HPDE6-E6E7 (cell line): ENCODE measurements at regions not wholly inside any gene's neighbourhood (a gene's known extent, or its start where the extent isn't known, plus 50 kb on each side); places are given as distances from the start of the nearest gene placed in this dataset.

Experiments
- DNase-seq: peaks from one replicate; pipeline ENCODE4 v3.0.0; 2011; ENCODE audit warnings: missing footprints; ENCODE audit errors: extremely low spot score

DNA sequence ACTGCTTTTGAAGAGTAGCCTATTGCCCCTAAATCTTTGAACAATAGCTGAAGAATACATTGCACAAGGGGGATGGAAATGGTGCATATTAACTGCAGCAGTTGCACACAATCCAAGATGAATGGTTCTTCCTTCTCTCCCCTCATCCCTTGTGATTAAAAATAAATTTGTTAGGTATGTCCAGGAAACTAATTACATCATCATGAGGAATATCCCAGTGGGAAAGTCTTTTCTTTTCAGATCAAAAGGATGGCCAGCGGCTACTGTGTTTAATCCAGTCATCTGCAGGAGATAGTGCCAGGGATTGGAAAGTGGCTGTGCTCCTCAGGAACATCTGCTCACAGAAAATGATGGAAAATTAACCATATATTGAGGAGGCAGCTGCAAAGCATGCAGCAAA, 508.4 kb upstream of the SEMA6A start:
- DNase-seq = no peak

DNA sequence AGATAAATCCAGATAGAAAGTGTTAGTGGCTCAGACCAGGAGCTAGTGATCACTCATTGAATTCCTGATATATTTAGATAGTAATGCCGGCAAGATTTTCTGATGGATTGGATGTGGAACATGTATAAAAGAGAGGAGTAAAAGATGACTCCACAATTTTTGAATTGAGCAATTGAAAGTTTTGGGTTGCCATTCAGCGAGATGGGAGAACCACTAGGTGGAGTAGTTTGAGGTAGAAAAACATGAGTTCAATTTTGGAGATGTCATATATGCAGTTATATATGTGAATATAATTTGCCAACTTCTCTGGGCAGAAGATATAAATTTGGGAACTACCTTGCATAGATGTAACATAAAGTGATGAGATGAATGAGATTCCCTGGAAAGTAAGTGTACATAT, 502.5 kb upstream of the SEMA6A start:
- DNase-seq = no peak

DNA sequence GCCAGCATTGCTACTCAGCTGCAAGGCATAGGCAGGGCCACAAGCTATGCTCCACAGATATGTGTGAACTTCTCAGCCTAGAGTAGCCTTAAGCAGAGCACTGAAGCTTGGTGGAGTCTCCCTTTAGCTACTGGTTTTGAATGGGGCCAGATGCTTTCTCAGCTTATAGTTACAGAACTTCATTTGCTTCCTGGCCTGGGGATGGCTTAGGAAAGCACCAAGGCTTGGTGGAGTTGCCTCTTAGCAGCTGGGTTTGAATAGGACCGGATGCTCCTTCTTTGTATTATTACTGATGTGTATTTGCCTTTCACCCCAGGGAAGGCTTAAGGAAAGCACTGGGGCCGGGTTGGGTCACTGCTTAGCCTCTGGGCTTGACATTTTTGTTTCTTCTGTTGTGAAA, 497.8 kb upstream of the SEMA6A start:
- DNase-seq = no peak

DNA sequence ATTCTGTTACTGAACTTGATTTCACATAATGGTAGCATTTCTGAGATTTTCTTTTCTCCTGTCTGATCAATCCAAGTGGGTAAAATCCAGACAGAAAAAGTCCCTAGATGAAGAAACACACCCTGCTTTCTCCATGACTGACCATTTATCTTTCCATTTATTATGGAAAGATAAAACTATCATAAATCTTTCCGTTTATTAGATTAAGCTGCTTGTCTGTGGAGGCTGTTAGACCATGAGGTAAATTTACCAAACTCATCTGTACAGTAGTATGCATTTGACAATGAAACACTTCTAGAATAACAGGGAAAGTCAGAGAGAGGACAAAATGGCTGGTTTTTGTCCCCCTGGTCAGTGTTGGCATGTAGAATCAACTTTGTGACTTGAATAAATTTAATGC, 491.2 kb upstream of the SEMA6A start:
- no peak for DNase-seq

DNA sequence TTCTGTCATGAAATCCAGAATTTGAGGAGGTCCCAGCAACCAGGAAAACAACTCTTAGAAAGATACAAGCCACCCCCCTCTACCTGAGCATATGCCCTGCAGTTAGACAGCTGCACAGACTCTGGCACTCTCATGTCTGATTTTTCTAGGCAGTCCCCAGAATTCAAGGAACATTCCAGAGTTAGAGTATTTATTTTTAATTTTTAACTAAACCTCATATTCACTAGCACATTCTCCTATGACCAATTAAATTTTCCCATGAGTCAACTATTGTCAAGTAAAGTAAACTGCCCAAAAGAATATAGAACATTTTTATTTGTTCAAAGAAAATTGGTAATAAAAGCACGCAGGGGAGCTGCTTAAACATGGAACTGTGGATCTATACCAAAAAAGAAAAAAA, 490.5 kb upstream of the SEMA6A start:
- DNase-seq = no peak

DNA sequence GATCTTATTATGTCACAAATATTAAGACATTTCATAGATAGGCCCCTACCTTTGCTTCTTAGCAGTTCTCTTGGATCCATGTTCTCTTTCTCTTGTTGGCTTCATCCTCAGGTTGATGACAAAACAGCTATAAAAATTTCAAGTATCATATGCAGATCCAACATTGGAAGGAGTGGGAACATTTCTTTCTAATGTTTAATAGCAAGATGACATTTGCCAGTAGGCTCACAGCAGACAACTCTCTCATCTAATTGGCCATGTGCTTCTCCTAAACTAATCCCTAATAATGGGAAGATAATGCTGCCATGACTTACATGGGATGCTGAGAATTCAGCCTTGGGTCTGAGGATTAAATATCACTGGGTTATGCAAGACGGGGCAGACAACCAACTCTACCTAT, 485.5 kb upstream of the SEMA6A start:
- no peak for DNase-seq

DNA sequence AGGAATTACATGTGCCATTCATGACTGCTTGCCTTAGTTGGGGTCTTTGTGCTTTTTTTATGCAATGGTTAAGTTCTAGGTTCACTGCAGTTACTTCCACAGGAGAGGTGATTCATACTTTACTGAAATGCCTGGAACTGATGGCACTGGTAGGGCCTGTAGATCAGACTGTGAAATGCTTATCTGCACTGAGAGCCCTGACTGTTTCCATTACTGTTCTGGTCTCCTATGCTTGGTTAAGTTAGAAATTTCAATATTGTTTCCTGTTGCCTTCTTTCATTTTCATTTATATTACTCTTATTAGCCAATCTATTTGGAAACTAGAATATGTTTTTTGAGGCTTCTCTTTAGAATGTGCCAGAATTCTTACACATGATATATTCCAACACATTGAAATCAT, 484.1 kb upstream of the SEMA6A start:
- DNase-seq = no peak

DNA sequence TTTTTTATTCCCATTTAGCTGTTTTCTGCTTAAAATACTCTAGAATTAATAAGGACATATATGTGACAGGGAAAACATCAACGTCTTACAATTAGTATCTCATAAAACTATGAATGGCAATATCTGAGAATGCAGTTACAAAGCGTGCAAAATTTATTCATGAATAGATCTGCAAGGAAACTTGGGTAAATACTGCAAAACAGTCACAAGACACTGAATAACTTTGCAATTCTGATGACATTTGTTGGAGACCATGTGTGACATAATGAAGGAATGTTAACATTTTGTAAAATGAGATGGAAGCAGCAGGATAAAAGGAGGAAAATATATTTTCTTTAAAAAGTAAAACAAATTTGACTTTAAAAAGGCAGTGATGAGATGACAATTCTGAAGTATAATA, 480.9 kb upstream of the SEMA6A start:
- DNase-seq = no peak

DNA sequence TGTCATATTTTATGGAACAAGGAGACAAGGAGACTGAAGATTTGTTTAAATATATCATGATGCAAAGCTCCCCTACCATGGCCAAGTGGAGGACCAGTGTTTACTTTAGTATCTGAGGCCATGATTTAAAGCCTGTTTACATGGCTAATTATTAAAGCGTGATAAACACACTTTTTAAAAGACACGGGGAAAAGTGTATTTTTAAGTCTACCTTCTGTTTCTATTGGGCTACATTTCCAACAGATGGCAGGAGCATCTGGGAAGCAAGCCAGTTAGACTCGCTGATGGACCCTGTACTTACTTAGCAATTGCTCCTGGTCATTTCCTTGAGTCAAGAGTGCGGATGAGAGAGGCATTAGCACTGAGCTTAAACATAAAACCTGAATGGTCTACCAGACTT, 480.3 kb upstream of the SEMA6A start:
- DNase-seq = no peak

DNA sequence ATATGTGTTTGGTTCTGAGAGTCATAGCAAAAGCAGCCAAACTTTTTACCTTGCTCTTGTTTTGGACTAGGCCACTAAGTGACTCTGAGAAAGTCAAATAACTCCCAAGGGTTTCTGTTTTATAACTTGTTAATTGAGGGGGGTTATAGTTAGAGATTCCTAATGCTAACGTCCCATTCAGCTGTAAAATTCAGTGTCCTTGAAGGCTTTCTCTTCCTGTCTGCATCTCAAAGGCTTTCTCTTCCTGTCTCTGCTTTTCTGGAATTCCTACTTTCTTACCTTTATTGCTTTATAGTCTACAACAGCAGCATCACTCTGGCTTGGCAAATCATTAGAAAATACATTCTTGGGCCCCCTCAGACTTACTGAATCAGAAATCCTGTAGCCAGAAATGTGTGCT, 479.5 kb upstream of the SEMA6A start:
- no peak for DNase-seq

DNA sequence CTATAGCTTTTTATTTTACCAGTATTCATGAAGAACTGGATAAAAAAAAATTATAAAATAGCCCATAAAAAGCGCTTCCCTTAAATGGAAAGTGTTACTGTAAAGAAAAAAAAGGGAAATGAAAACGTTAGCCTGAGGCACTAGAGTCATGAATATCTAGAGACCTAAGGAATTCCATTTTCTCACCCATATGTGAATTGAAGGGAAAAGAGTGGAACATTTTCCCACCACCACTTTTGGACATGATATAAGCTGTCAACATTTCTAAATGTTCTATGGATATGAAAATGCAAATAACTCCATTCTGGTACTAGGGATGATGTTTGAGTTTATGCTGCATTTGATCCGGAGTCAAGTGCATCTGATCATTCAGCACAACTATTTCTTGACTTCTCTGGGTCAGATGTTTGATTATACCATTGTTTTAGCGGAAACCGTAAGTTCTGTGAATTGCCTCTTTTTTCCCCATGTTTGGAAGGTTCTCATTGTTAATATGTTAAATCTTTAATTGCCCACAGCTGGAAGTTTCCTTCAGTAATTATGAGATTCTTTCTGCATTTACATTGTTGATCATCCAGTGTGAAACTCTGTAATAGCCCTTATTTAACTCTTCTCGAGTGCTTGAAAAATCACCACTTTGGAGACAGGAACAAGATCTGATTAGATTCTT, 467.4 kb upstream of the SEMA6A start:
- no peak for DNase-seq

DNA sequence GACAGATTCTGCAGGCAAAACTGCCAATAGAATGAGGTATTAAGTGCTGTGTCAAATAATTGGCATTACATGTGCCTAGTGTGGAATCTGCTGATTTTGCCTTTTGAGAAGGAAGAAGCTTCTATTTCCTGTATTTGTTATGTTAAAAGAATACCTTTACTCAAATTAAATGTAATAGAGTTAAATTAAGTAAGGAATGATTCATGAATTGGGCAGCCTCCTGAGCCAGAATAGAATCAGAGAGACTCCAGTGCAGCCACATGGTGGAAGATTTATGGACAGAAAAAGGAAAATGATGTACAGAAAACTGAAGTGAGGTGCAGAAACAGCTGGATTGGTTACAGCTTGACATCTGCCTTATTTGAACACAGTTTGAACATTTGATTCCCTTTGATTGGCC, 464.4 kb upstream of the SEMA6A start:
- DNase-seq = no peak

DNA sequence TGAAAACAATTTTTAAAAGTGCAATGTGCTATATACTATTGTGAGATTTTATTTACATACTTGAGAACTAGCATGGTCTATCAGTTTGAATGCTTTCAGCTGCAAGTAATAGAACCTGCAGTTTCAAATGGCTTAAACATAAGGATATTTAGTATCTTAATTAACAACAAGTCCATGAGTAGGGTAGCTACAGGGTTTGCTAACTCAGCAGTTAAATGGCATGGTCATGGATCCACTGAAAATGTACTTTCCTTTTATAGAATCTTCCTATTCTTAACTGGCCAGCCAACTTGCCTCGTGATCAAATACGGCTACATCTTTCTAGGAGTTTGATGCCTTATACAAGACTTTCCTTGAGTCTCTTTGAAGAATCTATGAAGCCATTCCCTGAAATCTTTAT, 452.8 kb upstream of the SEMA6A start:
- DNase-seq = no peak

DNA sequence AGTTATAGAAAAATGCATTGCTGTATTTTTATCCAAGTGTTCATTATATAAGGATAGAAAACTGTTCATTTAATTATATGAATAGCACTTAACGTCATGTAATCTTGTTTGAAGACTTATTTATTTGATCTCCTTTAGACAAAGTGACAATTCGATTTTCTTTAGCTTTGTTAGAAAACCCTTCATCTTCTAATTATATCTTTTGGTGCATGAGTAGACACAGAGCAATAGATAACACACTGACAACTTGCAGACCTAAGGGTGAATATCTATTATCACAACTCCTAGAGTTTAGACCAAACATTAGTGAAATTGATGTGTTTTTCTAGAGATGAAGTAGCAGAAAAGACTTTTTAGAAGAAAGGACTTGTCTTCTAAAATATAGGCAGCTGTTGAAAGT, 446.4 kb upstream of the SEMA6A start:
- DNase-seq = no peak

DNA sequence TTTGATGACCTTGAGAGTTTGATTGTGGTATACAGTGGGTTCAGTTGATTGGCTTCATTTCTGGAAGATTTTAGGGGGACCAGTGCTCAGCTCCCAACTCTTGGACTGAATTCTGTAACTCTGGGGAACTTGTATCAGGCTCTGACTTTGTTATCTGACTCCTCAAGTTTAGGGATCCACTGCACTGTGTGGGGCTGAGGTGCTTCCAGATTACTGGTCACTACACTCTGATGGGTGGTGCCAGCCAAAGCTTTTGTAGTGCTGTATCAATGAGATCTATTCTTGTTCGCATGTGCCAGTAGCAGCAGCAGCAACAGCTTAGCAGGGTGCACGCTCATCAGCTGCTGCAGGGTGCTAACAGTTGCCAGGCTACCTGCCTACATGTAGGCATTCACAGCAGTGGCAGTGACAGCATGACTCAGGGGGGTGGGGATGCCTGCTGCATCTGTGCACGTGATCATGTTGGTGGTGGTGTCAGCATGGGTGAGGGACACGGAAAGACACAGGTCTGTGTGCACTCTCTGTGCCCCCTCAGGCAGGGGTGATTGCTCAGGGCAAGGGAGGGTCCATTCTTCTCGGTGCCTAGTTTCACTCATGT, 438.8 kb upstream of the SEMA6A start:
- DNase-seq = no peak

DNA sequence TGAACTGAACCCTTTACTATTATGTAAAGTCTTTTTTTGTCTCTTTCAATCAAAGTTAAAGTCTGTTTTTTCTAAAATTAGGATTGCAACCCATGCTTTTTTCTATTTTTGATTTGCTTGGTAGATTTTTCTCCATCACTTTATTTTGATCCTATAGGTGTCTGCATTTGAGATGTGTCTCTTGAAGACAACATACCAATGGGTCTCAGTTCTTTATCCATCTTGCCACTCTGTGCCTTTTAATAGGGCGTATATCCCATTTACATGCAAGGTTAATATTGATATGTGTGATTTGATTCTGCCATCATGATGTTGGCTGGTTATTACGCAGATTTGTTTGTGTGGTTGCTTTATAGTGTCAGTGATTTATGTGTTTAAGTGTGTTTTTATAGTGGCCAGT, 436.0 kb upstream of the SEMA6A start:
- no peak for DNase-seq

DNA sequence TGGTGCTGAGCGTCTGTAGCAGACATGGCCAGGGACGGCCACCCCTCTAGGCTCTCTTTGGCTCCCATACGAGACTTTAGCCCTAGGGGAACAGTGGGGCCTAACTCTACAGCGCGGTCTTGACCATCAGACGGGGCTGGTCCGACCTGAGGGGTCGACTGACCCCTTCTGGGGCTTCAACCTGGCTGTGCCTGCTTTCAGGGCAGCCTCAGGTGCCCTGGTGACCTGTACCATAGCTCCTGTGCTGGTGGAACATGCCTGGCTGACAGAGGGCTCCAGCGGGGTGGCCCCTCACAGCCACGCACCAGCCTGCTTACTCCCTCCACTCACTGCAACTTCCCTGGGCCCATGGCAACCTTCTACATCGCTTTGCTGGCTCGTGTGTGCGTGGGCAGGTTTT, 423.4 kb upstream of the SEMA6A start:
- DNase-seq = no peak

DNA sequence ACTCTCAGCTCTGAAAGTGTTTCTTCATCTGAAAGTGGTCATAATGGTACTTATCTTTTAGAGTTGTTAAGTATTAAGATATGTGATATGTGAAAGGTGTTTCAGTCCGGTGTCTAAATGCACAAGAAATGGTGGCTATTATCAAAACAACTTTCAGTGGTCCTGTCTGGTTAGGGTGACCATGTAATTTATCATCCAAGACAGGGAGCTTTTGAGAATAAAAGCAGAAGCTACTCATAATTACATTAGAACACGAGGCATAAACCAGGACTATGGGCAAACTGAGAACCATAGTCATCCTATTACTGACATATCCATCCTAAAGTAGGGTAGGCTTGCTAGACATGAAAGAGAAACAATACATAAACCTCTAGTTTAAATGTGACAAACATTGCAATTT, 418.1 kb upstream of the SEMA6A start:
- DNase-seq = no peak

DNA sequence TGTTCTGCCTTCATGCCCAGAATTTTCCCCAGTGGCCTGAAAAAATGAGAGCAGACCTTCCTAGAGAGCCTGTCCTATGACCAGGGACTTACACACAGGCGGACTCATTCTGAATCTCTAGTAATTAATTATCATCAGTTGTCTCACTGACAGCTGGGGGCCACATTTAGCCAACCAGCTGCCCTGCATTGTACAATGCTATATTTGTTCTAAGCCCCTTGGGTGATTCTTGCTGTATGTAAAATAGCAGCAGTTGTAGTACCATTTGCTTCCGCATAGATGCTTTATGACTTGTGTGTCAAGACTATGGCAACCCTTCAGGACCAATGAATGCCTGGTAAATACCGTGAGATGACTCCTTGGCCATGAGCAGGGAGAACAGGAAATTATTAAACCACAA, 415.4 kb upstream of the SEMA6A start:
- no peak for DNase-seq

DNA sequence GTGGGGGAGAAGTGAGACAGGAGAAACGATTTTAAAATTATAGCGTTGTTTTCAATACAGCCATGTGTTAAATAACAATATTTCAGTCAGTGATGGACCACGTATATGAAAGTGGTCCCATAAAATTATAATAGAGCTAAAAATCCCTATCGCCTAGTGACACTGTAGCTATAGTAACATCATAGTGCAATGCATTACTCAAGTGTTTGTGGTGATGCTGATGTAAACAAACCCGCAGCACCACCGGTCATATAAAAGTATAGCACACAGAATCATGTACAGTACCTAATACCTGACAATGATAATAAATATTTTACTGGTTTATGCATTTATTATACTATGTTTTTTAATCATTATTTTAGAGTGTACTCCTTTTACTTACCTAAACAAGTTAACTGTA, 407.4 kb upstream of the SEMA6A start:
- no peak for DNase-seq

DNA sequence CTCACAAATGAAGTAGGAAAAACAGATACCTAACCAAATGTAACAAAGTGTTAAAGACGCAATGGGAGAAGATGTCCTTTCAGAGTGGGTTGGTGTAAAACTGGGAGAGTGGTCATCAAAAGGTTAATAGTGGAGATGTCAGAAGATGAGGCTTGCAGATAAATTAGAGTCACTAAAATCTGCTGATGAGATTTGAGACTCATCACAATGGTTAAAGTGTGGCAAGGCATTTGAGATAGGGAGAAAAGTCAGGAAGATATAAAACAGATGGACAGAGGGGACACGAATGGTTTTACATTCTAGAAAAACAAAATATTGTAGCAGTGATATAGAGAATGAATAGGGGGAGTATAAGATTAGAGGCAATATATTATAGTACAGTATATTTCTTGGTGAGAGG, 406.0 kb upstream of the SEMA6A start:
- DNase-seq = no peak

DNA sequence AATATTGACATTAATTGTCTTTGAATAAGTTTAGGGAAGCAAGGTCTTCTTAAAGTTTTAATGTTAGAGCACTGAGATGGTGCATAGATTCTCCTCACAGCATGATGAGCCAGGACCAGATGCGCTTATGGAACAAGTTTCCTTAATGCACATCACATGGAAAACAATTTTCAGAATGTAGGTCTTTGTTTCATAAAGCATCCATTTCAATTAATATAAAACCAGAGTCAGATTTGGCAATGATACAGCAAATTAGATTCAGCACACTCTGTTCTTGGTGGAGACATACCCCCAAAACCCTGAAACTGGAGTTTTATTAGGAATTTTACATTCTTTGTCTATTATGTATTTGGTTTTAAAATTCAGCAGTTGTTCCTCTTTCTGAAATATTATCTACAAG, 402.1 kb upstream of the SEMA6A start:
- no peak for DNase-seq

DNA sequence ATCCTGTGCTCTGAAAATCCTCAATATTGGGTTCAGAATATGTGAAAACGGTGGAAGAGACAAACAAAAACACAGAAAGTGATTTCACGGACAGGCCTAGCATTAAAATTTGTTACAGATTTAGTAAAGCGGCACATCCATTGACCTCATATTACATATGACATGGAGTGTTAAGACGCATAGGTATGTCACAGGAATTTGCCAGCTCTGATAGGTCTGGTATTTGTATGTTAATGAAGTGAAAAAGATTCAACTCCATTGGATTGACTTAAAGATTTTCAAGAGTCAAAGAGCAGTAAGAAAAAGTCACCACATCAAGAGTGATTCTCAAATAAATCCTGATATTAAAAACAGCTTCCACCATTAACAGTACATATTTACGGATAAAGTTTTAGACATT, 396.5 kb upstream of the SEMA6A start:
- no peak for DNase-seq

DNA sequence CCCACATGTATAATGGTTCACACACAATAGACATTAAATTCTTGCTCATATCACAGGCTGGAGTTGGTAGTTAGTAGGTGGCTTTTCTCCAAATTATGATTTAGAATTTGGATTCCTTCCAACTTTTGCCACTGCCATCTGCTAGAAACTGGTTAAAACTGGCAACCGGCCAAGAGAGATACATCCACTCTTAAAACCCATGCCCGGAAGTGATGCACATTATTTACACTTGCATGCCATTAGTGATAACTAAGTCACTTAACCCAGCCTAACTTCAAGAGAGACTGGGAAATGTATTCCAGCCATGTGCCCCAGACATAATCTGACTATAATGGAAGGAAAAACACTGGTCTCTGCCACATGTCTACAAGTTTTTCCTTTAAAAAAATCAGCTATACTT, 395.7 kb upstream of the SEMA6A start:
- no peak for DNase-seq
